GM10266 (cell line): ENCODE measurements at regions not wholly inside any gene's neighbourhood (a gene's known extent, or its start where the extent isn't known, plus 50 kb on each side); places are given as distances from the start of the nearest gene placed in this dataset.

Experiments used
- DNase-seq: peaks from one replicate; pipeline ENCODE4 v3.0.0; 2012; ENCODE audit errors: extremely low spot score
- CTCF ChIP-seq: IDR thresholded peaks from 2 replicates; pipeline ENCODE4 v1.5.1; 2012; ENCODE audit warnings: mild to moderate bottlenecking, low read depth; ENCODE audit not compliant: control insufficient read depth, insufficient read depth; ENCODE audit errors: missing control alignments

- TF ChIP-seq CTCF = no peak
- no peak for DNase-seq
These were observed 556.0 kb upstream of the GJE1 start for GRCh38 chr6:141576751-141577150.

- peak; percentile 79 for TF ChIP-seq CTCF
- DNase-seq = peak; percentile 63
These were observed 569.6 kb upstream of the GJE1 start for GRCh38 chr6:141562851-141563763.

GRCh38 chr6:141562186-141562811, 570.4 kb upstream of the GJE1 start:
- no peak for DNase-seq
- TF ChIP-seq CTCF = no peak

- no peak for DNase-seq
- TF ChIP-seq CTCF = no peak
These were observed 571.6 kb upstream of the GJE1 start for GRCh38 chr6:141561154-141561553.

GRCh38 chr6:141552463-141552862, 580.3 kb upstream of the GJE1 start:
- peak; percentile 12 for DNase-seq
- TF ChIP-seq CTCF = no peak

- no peak for TF ChIP-seq CTCF
- no peak for DNase-seq
These were observed 580.7 kb upstream of the GJE1 start for GRCh38 chr6:141552031-141552430.

GRCh38 chr6:141551318-141551717, 581.4 kb upstream of the GJE1 start:
- DNase-seq = no peak
- TF ChIP-seq CTCF = no peak
